D341Med (cell line): ENCODE measurements at regions not wholly inside any gene's neighbourhood (a gene's known extent, or its start where the extent isn't known, plus 50 kb on each side); places are given as distances from the start of the nearest gene placed in this dataset.
"Not testable (repeated sequence)": the region's sequence is repeated elsewhere in the genome, so short reads cannot be mapped to it uniquely, and the experiment has no call there.

Experiments used
- DNase-seq: peaks from one replicate; pipeline ENCODE4 v3.0.0; 2012; ENCODE audit warnings: low spot score

DNA sequence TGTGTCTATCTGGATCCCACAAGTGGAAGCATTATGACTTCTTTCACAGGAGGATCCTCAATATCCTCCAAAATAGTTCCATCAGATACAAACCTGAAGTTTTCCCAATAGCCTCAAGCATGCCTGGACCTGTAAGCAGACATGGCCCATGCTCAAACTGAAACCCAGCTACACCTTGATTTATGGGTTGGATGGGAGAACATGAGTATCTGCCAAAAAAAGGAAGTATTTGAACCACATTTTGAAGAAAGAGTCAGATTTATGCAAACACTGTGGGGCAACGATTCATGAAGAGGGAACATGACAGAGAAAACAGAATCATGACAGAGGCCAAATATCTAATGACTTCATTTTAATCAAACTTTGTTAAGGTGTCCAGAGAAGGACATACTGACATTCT, 351.0 kb upstream of the NFIA start:
- DNase-seq: no peak

GRCh38 chr1:60727552-60727951, 354.8 kb upstream of the NFIA start:
- no peak for DNase-seq

GRCh38 chr1:60716472-60716871, 365.9 kb upstream of the NFIA start:
- no peak for DNase-seq

GRCh38 chr1:60715970-60716369, 366.4 kb upstream of the NFIA start:
- no peak for DNase-seq

DNA sequence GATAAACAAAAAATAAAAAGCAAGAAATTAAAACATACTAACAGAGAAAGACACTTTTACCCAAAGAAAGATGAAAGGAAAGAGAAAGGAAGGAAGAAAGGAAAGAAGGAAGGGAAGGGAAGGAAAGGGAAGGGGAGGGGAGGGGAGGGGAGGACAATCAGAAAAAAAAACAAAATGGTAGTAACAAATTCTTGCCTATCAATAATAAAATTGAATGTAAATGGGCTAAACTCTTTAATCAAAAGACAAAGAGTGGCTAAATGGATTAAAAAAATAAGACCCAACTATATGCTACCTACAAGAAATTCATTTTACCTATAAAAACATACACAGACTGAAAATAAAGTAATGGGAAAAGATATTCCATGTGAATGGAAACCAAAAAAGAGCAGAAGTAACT, 372.9 kb upstream of the NFIA start:
- no peak for DNase-seq

GRCh38 chr1:60705026-60705425, 377.3 kb upstream of the NFIA start:
- DNase-seq: no peak

- no peak for DNase-seq
Measured at GRCh38 chr1:60703155-60703554, 379.2 kb upstream of the NFIA start.

DNA sequence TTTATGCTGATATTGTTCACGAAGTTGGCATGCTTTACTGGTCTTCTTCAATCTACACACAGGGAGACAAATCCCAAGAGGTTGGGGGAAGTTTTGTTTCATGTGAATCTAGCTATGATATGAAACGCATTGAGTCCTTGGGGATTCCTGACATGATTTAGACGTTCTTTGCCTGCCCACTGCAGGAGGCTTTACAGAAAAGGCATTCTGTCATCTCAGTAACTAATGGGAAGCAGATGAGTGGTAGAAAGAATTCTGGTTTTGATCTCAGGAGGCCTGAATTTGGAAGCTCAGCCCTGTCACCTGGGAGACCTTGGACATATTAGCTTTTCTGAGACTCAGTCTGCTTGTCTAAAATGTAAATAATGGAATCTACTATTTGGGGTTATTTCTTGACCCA, 383.0 kb upstream of the NFIA start:
- DNase-seq: no peak

- no peak for DNase-seq
Measured at GRCh38 chr1:60697204-60697994, 385.0 kb upstream of the NFIA start.

- DNase-seq: no peak
Measured at GRCh38 chr1:60696512-60696911, 385.8 kb upstream of the NFIA start.

DNA sequence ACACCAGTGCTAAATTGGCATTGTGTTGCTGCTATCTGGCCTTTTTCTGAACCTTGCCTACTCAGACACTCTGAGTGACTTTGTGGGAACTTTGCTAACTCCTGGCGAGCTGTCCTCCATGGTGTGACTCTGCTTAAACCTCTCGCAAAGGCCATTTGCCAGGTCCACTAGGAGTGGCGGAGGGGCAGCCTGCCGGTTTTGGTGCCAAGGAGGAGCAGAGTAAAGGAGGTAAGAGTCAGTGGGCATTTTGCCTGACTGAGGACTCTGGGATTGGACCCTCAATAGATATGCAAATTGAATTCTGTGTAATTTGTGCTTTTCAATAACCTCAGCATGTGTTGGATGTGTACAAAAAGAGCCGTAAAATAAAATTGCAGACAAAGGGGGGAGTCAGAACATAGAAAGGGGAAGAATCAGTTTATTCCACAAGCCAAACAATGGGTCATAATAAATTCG, 386.6 kb upstream of the NFIA start:
- no peak for DNase-seq

GRCh38 chr1:60694980-60695379, 387.4 kb upstream of the NFIA start:
- DNase-seq: no peak

- DNase-seq: no peak
Measured at GRCh38 chr1:60692031-60692430, 390.3 kb upstream of the NFIA start.

- not testable (repeated sequence) for DNase-seq
Measured at GRCh38 chr1:60688221-60688620, 394.1 kb upstream of the NFIA start.

DNA sequence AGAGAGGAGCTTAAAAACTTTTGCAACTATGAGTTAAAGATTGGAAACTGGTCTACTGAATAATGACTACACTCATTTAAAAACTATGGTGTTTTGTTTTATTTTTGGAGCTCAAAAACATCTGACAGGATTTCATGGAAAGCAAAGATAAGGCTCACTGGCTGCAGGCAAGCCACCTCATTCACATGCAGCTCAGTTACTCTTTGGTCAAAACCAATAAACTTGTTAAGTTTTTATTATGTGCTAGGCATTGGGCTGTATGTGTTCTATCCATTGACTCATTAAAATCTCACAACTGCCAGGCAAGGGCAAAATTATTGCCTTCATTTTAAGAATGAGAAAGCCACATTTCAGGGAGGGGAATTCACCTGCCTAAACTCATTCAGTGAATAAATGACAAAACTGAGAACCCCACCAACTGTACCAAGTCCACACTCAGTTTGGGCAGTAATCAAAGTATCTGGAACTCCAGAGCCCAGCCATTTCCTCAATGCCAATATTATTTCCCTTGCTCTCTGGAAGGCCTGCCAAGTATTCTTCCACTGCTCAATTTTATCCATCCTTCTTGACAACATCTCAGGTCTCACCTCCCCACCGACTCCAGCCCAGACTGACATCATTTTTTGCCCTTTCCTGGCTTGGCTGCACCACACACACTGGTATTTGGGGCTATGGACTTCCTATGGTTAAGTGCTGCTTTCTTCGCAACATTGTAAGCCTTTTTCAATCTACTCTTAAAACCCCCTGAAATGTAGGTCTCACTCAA, 401.1 kb upstream of the NFIA start:
- DNase-seq: no peak

- DNase-seq: no peak
Measured at GRCh38 chr1:60679524-60680375, 402.6 kb upstream of the NFIA start.

DNA sequence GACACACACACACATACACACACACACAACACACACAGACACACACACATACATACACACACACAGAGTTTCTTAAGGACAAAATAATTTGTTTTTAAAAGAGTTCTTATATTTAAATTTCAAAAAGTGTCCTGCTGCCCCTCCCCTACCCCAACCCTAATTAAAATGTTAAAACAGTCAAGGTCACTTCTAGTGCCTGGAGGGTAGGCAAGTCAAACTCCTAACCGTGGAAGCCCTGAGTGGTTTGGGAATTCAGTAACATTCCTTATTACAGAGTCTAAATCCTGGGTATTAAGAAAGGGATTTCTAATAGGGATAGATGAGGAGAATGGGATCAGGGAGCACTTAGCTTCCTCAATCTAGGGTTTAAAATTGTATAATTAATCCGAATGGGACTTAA, 403.6 kb upstream of the NFIA start:
- no peak for DNase-seq

GRCh38 chr1:60678391-60678790, 404.0 kb upstream of the NFIA start:
- DNase-seq: no peak

DNA sequence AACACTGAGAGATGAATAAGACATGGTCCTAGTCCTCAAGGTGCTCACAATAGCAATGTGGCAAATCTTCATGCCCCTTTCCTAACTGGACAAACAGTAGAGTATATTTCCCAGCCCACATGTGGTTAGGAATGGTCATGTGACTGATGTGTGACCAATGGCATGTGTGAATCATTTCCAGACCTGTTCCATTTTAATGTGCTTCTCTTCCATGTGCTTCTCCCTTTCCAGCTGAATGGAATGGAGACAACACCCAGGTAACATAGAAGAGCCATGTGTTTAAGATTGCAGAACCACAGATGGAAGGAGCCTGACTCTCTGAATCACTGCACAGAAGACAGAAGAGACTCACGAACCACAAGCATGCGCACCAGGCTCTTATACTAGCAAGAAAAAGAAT, 409.9 kb upstream of the NFIA start:
- DNase-seq: no peak

- DNase-seq: no peak
Measured at GRCh38 chr1:60670302-60670701, 412.1 kb upstream of the NFIA start.

DNA sequence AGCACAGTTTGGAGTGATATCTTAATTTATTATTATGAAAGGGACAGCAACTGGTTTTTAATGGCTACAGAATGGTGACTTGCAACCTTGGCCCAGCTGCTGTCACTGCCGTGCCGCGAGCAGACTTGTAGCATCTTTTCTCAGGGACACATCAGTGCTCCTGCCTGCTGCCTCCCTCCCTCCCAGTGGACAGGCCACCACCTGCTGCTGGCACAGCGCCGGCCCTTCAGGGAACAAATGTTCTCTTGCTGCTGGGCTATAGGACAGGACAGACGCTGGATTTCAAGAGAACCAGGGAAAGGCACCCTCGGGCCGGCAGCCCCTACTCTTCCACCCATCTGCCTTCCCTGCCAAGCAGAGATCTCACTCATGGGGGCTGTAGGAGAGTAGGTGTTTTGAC, 413.8 kb upstream of the NFIA start:
- DNase-seq: no peak

GRCh38 chr1:60665311-60665710, 417.1 kb upstream of the NFIA start:
- no peak for DNase-seq
